ENCODE measurements at regions not wholly inside any gene's neighbourhood (a gene's known extent, or its start where the extent isn't known, plus 50 kb on each side); places are given as distances from the start of the nearest gene placed in this dataset.

GRCh38 chr6:74579047-74579446 lies 626.8 kb downstream of the COL12A1 start:
- TF ChIP-seq PATZ1 (CRISPR knock-in tag; IDR thresholded peaks at IDR 0.05; ENCODE audit: borderline replicate concordance) = no peak
- no peak for TF ChIP-seq GLIS3 (CRISPR knock-in tag; IDR thresholded peaks at IDR 0.05)
- TF ChIP-seq ZC3H10 (CRISPR knock-in tag; IDR thresholded peaks at IDR 0.05) = no peak
- TF ChIP-seq CSDC2 (CRISPR knock-in tag; IDR thresholded peaks at IDR 0.05) = no peak
- no peak for TF ChIP-seq TSHZ2 (CRISPR knock-in tag; IDR thresholded peaks at IDR 0.05)
- no peak for TF ChIP-seq TOX (CRISPR knock-in tag; IDR thresholded peaks at IDR 0.05; ENCODE audit: borderline replicate concordance)
- TF ChIP-seq ZFP3 (CRISPR knock-in tag; IDR thresholded peaks at IDR 0.05) = no peak
- TF ChIP-seq TCF4 (CRISPR knock-in tag; IDR thresholded peaks at IDR 0.05; ENCODE audit: borderline replicate concordance) = no peak
- TF ChIP-seq POU6F1 (CRISPR knock-in tag; IDR thresholded peaks at IDR 0.05; ENCODE audit: borderline replicate concordance, low read depth) = no peak
- no peak for TF ChIP-seq BACH2 (CRISPR knock-in tag; IDR thresholded peaks at IDR 0.05; ENCODE audit: borderline replicate concordance)
- no peak for TF ChIP-seq CSRNP3 (CRISPR knock-in tag; IDR thresholded peaks at IDR 0.05)
- no peak for TF ChIP-seq ZNF8 (CRISPR knock-in tag; IDR thresholded peaks at IDR 0.05)
- no peak for TF ChIP-seq ZNF565 (CRISPR knock-in tag; conservative IDR thresholded peaks at IDR 0.05; ENCODE audit: low read depth)
- TF ChIP-seq ESRRG (CRISPR knock-in tag; IDR thresholded peaks at IDR 0.05) = no peak
- TF ChIP-seq ARNTL (CRISPR knock-in tag; IDR thresholded peaks at IDR 0.05; ENCODE audit: borderline replicate concordance, low read depth) = no peak
- no peak for TF ChIP-seq CREB5 (CRISPR knock-in tag; IDR thresholded peaks at IDR 0.05; ENCODE audit: low read depth)
- no peak for TF ChIP-seq ISL1 (CRISPR knock-in tag; IDR thresholded peaks at IDR 0.05)
- no peak for TF ChIP-seq OSR1 (CRISPR knock-in tag; IDR thresholded peaks at IDR 0.05)

GRCh38 chr6:74578339-74578738 lies 627.5 kb downstream of the COL12A1 start:
- TF ChIP-seq ESRRG (CRISPR knock-in tag; IDR thresholded peaks at IDR 0.05) (no peak), SNAI2 (CRISPR knock-in tag; IDR thresholded peaks at IDR 0.05) (no peak), ZNF565 (CRISPR knock-in tag; conservative IDR thresholded peaks at IDR 0.05; ENCODE audit: low read depth) (no peak)
- ATAC-seq = no peak

More at GRCh38 chr6:74579047-74579446, 626.8 kb downstream of the COL12A1 start:
- ATAC-seq = no peak

- ATAC-seq = no peak
- TF ChIP-seq ZNF70 (CRISPR knock-in tag; IDR thresholded peaks at IDR 0.05) = no peak
- TF ChIP-seq ZFP30 (CRISPR knock-in tag; IDR thresholded peaks at IDR 0.05) = no peak
- TF ChIP-seq BACH2 (CRISPR knock-in tag; IDR thresholded peaks at IDR 0.05; ENCODE audit: borderline replicate concordance) = no peak
- TF ChIP-seq PATZ1 (CRISPR knock-in tag; IDR thresholded peaks at IDR 0.05; ENCODE audit: borderline replicate concordance) = no peak
- no peak for TF ChIP-seq ISL1 (CRISPR knock-in tag; IDR thresholded peaks at IDR 0.05)
- no peak for TF ChIP-seq GLIS3 (CRISPR knock-in tag; IDR thresholded peaks at IDR 0.05)
- TF ChIP-seq CREB5 (CRISPR knock-in tag; IDR thresholded peaks at IDR 0.05; ENCODE audit: low read depth) = no peak
- TF ChIP-seq TCF4 (CRISPR knock-in tag; IDR thresholded peaks at IDR 0.05; ENCODE audit: borderline replicate concordance) = no peak
- no peak for TF ChIP-seq TOX (CRISPR knock-in tag; IDR thresholded peaks at IDR 0.05; ENCODE audit: borderline replicate concordance)
These were observed 628.2 kb downstream of the COL12A1 start for GRCh38 chr6:74577619-74578018.

All from SK-N-SH treated with all-trans-retinoic acid at 6 μM for 48 hours (cell line).